ENCODE measurements at regions not wholly inside any gene's neighbourhood (a gene's known extent, or its start where the extent isn't known, plus 50 kb on each side); places are given as distances from the start of the nearest gene placed in this dataset.

DNA sequence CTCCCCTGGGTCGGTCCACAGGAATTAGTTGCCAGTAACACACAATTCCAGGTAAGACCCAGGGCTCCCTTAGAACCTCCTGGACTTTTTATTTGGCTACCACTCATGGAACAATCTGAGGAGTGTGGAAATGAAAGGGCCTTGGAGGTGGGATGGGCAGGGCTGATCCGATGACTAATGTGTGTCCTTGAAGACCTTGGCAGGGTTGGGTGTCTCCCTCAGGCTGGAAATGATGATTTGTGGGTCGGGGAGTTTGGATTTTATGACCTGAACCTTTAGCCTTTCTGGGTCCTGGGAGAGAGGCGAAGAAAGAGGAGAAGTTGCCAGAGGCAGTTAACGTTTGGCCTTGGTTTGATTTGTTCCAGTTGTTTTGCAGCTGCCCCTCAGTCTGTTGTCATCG is 425.0 kb downstream of the MID1IP1 start:
- Histone ChIP-seq H3K27me3 (replicated peaks in 1 of 7) (peaks cover 0 to 3% (median 0%) of the 10 kb centered on the region in 7 donors), H3K4me3 (no peak overlapping the region), H3K36me3 (no peaks in the 10 kb centered on the region), H3K4me1 (no peaks in the 10 kb centered on the region), H3K9me3 (no peaks in the 10 kb centered on the region), H3K27ac (no peak overlapping the region)
- intact Hi-C loops (cut with DNase I; ENCODE audit: low total_unique reads), result no loop called here
- TF ChIP-seq, protein P1, sequence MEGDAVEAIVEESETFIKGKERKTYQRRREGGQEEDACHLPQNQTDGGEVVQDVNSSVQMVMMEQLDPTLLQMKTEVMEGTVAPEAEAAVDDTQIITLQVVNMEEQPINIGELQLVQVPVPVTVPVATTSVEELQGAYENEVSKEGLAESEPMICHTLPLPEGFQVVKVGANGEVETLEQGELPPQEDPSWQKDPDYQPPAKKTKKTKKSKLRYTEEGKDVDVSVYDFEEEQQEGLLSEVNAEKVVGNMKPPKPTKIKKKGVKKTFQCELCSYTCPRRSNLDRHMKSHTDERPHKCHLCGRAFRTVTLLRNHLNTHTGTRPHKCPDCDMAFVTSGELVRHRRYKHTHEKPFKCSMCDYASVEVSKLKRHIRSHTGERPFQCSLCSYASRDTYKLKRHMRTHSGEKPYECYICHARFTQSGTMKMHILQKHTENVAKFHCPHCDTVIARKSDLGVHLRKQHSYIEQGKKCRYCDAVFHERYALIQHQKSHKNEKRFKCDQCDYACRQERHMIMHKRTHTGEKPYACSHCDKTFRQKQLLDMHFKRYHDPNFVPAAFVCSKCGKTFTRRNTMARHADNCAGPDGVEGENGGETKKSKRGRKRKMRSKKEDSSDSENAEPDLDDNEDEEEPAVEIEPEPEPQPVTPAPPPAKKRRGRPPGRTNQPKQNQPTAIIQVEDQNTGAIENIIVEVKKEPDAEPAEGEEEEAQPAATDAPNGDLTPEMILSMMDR (IDR thresholded peaks at IDR 0.05 in 8 of 11, conservative IDR thresholded peaks at IDR 0.05 in 3 of 11), result no peak
- TF ChIP-seq POLR2AphosphoS5 (IDR thresholded peaks at IDR 0.05), result no peak
- TF ChIP-seq POLR2A (IDR thresholded peaks at IDR 0.05), result no peak
- 42 to 75% (median 53%) methylated on average over 5 to 6 of the region's 6 CpGs for whole genome bisulfite sequencing, 5 donors
- DNase-seq, result no peak

DNA sequence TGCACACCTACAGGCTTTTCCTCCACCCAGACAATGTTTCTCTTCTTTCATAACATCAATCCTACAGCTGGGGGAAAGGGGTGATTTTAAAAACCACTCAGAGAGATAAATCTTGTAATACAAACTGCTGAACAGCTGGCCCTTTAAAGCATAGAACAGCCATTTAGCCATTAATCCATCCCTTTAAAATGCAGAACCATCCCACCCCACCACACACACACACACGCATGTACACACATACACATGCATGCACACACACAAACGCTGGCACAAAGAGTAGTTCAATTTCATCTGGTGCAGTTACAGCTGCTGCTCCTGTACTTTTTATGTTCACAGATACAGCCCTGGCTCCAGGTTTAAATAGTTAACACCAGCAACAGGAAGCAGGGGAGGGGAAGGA is 426.1 kb downstream of the MID1IP1 start:
- TF ChIP-seq POLR2A (IDR thresholded peaks at IDR 0.05) (no peak), POLR2AphosphoS5 (IDR thresholded peaks at IDR 0.05) (no peak)
- TF ChIP-seq, protein P1 (IDR thresholded peaks at IDR 0.05 in 8 of 11, conservative IDR thresholded peaks at IDR 0.05 in 3 of 11), result no peak
- intact Hi-C loops (cut with DNase I; ENCODE audit: low total_unique reads), result no loop called here
- H3K27me3 ChIP-seq (replicated peaks in 1 of 7), result peaks cover 0 to under 1% (median 0%) of the 10 kb centered on the region in 7 donors
- H3K4me3 ChIP-seq, result no peak overlapping the region
- no peaks in the 10 kb centered on the region for H3K9me3 ChIP-seq
- no peaks in the 10 kb centered on the region for H3K4me1 ChIP-seq
- DNase-seq, result no peak
- WGBS, 5 donors, result 26 to 48% (median 42%) methylated on average over 2 of the region's 2 CpGs
- no peak overlapping the region for H3K27ac ChIP-seq
- H3K36me3 ChIP-seq, result no peaks in the 10 kb centered on the region

DNA sequence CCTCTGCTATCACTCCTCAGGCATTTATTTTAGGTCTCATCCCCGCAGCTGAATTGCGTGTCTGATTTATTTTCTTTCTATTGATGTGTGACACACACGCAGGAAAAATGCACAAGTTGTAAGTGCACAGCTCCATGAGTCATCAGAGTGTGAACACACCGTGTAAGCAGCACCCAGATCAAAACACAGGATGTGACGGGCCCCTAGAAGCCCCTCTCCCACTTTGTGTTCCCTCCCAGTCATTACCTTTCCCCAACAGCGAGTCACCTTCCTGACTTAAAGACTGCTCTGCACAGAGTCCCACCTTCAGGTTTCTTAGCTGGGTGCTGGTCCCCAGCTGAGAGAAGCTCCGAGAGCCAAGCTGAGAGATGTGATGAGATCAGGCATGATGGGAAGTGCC is 436.7 kb downstream of the MID1IP1 start:
- TF ChIP-seq, protein P1 (IDR thresholded peaks at IDR 0.05 in 8 of 11, conservative IDR thresholded peaks at IDR 0.05 in 3 of 11), result no peak
- TF ChIP-seq POLR2A (IDR thresholded peaks at IDR 0.05) (no peak), POLR2AphosphoS5 (IDR thresholded peaks at IDR 0.05) (no peak)
- Histone ChIP-seq H3K9me3 (no peaks in the 10 kb centered on the region), H3K4me3 (no peak overlapping the region), H3K27me3 (replicated peaks in 1 of 7) (peaks cover 0 to 10% (median 0%) of the 10 kb centered on the region in 7 donors), H3K4me1 (no peaks in the 10 kb centered on the region), H3K27ac (no peak overlapping the region), H3K36me3 (no peaks in the 10 kb centered on the region)
- DNase-seq, result no peak
- intact Hi-C loops (cut with DNase I; ENCODE audit: low total_unique reads), result no loop called here
- 70 to 91% (median 76%) methylated on average over 6 to 7 of the region's 7 CpGs for WGBS, 5 donors

DNA sequence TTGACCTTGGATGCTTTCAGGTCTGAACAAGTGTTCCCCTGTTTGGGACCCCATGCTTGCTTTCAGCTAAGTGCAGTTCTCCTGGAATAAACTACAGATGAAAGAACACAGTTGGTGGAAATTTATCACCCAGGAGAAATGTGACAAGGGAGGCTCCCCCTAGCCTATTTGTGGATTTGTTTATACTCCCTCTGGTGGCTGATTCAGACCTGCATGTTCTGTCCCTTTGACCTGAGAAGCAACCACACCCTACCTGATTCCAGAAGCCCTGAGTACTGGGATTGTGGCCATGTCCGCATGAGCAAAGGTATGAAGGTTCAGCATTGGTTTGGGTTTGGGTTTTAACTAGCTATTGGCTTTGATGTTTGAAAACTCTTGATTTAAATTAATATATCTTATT is 440.9 kb downstream of the MID1IP1 start:
- no peak for DNase-seq
- intact Hi-C loops (cut with DNase I; ENCODE audit: low total_unique reads), result loop anchor here (10.0 kb wide), 1 partner anchor 487 kb away; no protein-coding TSS in a partner anchor
- no peak overlapping the region for H3K4me3 ChIP-seq
- H3K4me1 ChIP-seq, result no peaks in the 10 kb centered on the region
- no peaks in the 10 kb centered on the region for H3K36me3 ChIP-seq
- peaks cover 0 to 8% (median 0%) of the 10 kb centered on the region in 7 donors for H3K27me3 ChIP-seq (replicated peaks in 1 of 7)
- TF ChIP-seq, protein P1 (IDR thresholded peaks at IDR 0.05 in 8 of 11, conservative IDR thresholded peaks at IDR 0.05 in 3 of 11), result peak in 8 of 11 experiments; percentile 21 to 56 (median 42)
- TF ChIP-seq POLR2AphosphoS5 (IDR thresholded peaks at IDR 0.05), result no peak
- no peak overlapping the region for H3K27ac ChIP-seq
- no peaks in the 10 kb centered on the region for H3K9me3 ChIP-seq
- 68 to 100% (median 88%) methylated on average over 1 of the region's 1 CpG for WGBS, 5 donors

All from spleen (tissue), 11 donors.